GM23338 (cell line): ENCODE measurements at regions not wholly inside any gene's neighbourhood (a gene's known extent, or its start where the extent isn't known, plus 50 kb on each side); places are given as distances from the start of the nearest gene placed in this dataset.

Experiments used
- ATAC-seq: fragments of 200-7000 bp; cut with Tn5 transposase; 3 replicates; pipeline ENCODE4 v1.9.1; 2020
- DNase-seq: peaks from one replicate; pipeline ENCODE4 v3.0.0-alpha.2; 2015; ENCODE audit warnings: low spot score
- H2AFZ ChIP-seq: fragments of 200-600 bp; sonication (generic); 2 replicates; pipeline ENCODE4 v1.8.0; 2016; ENCODE audit warnings: antibody characterized with exemption, mild to moderate bottlenecking, moderate library complexity
- H3F3A ChIP-seq: fragments of 200-600 bp; sonication (generic); replicated peaks from 2 replicates; pipeline ENCODE4 v1.8.0; 2017; ENCODE audit warnings: antibody characterized with exemption, mixed run types, low read depth
- H3K27ac ChIP-seq: fragments of 200-600 bp; sonication (generic); 2 replicates; pipeline ENCODE4 v1.6.1; 2016; ENCODE audit warnings: low read depth
- H3K27me3 ChIP-seq: fragments of 200-600 bp; sonication (generic); 2 replicates; pipeline ENCODE4 v1.8.0; 2016; ENCODE audit warnings: mild to moderate bottlenecking, mixed run types, moderate library complexity; ENCODE audit not compliant: insufficient read depth
- H3K36me3 ChIP-seq: fragments of 200-600 bp; sonication (generic); 2 replicates; pipeline ENCODE4 v1.8.0; 2016; ENCODE audit warnings: mild to moderate bottlenecking; ENCODE audit not compliant: insufficient read depth
- H3K4me1 ChIP-seq: fragments of 200-600 bp; sonication (generic); 2 replicates; pipeline ENCODE4 v1.8.0; 2016; ENCODE audit warnings: mild to moderate bottlenecking, moderate library complexity; ENCODE audit not compliant: insufficient read depth
- H3K4me2 ChIP-seq: fragments of 200-600 bp; sonication (generic); 2 replicates; pipeline ENCODE4 v1.7.1; 2017; ENCODE audit warnings: mixed run types
- H3K4me3 ChIP-seq: fragments of 200-600 bp; sonication (generic); 2 replicates; pipeline ENCODE4 v1.6.1; 2016; ENCODE audit warnings: mixed run types
- H3K79me2 ChIP-seq: fragments of 200-600 bp; sonication (generic); replicated peaks from 2 replicates; pipeline ENCODE4 v1.8.0; 2017; ENCODE audit warnings: mild to moderate bottlenecking; ENCODE audit not compliant: insufficient read depth
- H3K9me2 ChIP-seq: fragments of 200-600 bp; sonication (generic); 2 replicates; pipeline ENCODE4 v1.8.0; 2017; ENCODE audit not compliant: insufficient read depth
- H4K20me1 ChIP-seq: fragments of 200-600 bp; sonication (generic); replicated peaks from 2 replicates; pipeline ENCODE4 v1.8.0; 2017; ENCODE audit warnings: mild to moderate bottlenecking; ENCODE audit not compliant: insufficient read depth
- H3K27ac Mint-ChIP-seq: 2 replicates; pipeline ENCODE4 v1.8.0; 2020; ENCODE audit warnings: inconsistent platforms, mild to moderate bottlenecking, moderate library complexity, mixed read lengths
- H3K27me3 Mint-ChIP-seq: 3 replicates; pipeline ENCODE4 v1.8.0; 2022; ENCODE audit warnings: low read depth, mild to moderate bottlenecking, moderate library complexity, mixed read lengths, inconsistent platforms; ENCODE audit not compliant: insufficient read depth, poor library complexity
- H3K36me3 Mint-ChIP-seq: 3 replicates; pipeline ENCODE4 v1.8.0; 2021; ENCODE audit warnings: low read depth, mild to moderate bottlenecking, inconsistent platforms, moderate library complexity, mixed read lengths
- H3K4me1 Mint-ChIP-seq: 3 replicates; pipeline ENCODE4 v1.8.0; 2020; ENCODE audit warnings: mild to moderate bottlenecking, inconsistent platforms, mixed read lengths
- H3K4me3 Mint-ChIP-seq: 3 replicates; pipeline ENCODE4 v1.8.0; 2021; ENCODE audit warnings: moderate library complexity, mild to moderate bottlenecking, inconsistent platforms, mixed read lengths
- H3K9me3 Mint-ChIP-seq: 3 replicates; pipeline ENCODE4 v1.8.0; 2020; ENCODE audit warnings: moderate library complexity, mild to moderate bottlenecking, inconsistent platforms, mixed read lengths
- EZH2 ChIP-seq: fragments of 200-600 bp; sonication (generic); IDR thresholded peaks from one replicate; pipeline ENCODE4 v1.8.0; 2017; ENCODE audit warnings: antibody characterized with exemption, mild to moderate bottlenecking, low read depth; ENCODE audit not compliant: unreplicated experiment
- EZH2phosphoT487 ChIP-seq: fragments of 200-600 bp; sonication (generic); IDR thresholded peaks from one replicate; pipeline ENCODE4 v1.8.1; 2018; ENCODE audit warnings: antibody characterized with exemption; ENCODE audit not compliant: unreplicated experiment
- TF ChIP-seq, protein P1 (sequence below): fragments of 250-450 bp; sonication (Bioruptor Pico); IDR thresholded peaks from 2 replicates; pipeline ENCODE4 v1.5.0; 2020; ENCODE audit warnings: mild to moderate bottlenecking, moderate library complexity
- TF ChIP-seq, protein P2 (sequence below): IDR thresholded peaks from 2 replicates; pipeline ENCODE4 v1.6.1; 2016; ENCODE audit warnings: antibody characterized with exemption
- TF ChIP-seq, protein P3 (sequence below), 2 experiments: fragments of 200-600 bp in 1 of 2; sonication (generic) in 1 of 2; conservative IDR thresholded peaks; 2 replicates each; pipeline versions ENCODE4 v1.5.1 to v1.6.1; 2016 to 2017; ENCODE audit warnings: antibody characterized with exemption in 2 of 2, low read depth in 2 of 2, mild to moderate bottlenecking in 2 of 2, moderate library complexity in 1 of 2

DNA sequence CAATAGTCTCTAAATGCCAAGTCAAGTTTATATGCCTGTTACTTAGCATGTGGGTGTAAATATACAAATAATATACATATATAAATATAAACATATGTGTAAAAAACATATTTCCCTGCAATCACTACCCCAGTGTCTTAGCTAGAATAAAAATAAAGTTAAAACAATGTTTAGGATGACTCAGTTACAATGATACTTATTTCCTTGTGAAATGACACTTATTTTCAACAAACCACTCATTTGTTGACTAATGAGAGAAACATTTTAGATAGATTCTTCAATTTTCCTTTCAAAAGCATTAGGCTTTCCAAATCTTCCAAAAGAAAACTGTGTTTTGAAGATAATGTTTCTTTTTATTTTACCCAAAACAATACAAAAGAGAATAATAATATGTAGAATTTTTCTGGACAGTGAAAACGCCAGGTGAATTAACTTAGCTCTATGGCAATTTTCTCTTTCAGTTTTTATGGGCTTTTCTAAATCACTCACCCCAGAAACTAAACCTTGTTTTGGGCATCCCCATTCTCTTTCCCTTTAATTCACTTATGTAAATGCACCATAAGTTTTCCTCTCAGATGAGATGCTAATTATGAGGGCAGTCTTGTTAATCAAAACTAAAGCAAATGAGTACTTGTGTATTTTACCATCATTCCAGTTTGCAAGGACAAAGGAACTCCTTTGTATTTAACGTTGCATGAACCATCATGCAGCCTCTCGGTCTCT, 465.9 kb downstream of the BCAT1 start:
- H3K4me1 Mint-ChIP-seq = peaks cover 18% of the 10 kb centered on the region
- no peak for ATAC-seq

More for the DNA sequence above, 465.9 kb downstream of the BCAT1 start:
- Mint-ChIP-seq H3K36me3 (no peaks in the 10 kb centered on the region), H3K4me3 (no peak overlapping the region), H3K27me3 (no peaks in the 10 kb centered on the region), H3K9me3 (no peaks in the 10 kb centered on the region), H3K27ac (no peak overlapping the region)
- H4K20me1 ChIP-seq = no peaks in the 10 kb centered on the region; the same call in 1 of the 2 replicates
- H3F3A ChIP-seq = no peaks in the 10 kb centered on the region
- no peaks in the 10 kb centered on the region for H3K79me2 ChIP-seq
- no peak overlapping the region for H2AFZ ChIP-seq
- H3K27ac ChIP-seq = no peak overlapping the region
- no peak overlapping the region for H3K4me2 ChIP-seq
- H3K4me1 ChIP-seq = peaks cover 9% of the 10 kb centered on the region; the same call in 1 of the 2 replicates
- no peaks in the 10 kb centered on the region for H3K36me3 ChIP-seq
- H3K27me3 ChIP-seq = no peaks in the 10 kb centered on the region
- no peaks in the 10 kb centered on the region for H3K9me2 ChIP-seq
- TF ChIP-seq EZH2phosphoT487 (no peak), EZH2 (no peak)
- TF ChIP-seq, protein P1, sequence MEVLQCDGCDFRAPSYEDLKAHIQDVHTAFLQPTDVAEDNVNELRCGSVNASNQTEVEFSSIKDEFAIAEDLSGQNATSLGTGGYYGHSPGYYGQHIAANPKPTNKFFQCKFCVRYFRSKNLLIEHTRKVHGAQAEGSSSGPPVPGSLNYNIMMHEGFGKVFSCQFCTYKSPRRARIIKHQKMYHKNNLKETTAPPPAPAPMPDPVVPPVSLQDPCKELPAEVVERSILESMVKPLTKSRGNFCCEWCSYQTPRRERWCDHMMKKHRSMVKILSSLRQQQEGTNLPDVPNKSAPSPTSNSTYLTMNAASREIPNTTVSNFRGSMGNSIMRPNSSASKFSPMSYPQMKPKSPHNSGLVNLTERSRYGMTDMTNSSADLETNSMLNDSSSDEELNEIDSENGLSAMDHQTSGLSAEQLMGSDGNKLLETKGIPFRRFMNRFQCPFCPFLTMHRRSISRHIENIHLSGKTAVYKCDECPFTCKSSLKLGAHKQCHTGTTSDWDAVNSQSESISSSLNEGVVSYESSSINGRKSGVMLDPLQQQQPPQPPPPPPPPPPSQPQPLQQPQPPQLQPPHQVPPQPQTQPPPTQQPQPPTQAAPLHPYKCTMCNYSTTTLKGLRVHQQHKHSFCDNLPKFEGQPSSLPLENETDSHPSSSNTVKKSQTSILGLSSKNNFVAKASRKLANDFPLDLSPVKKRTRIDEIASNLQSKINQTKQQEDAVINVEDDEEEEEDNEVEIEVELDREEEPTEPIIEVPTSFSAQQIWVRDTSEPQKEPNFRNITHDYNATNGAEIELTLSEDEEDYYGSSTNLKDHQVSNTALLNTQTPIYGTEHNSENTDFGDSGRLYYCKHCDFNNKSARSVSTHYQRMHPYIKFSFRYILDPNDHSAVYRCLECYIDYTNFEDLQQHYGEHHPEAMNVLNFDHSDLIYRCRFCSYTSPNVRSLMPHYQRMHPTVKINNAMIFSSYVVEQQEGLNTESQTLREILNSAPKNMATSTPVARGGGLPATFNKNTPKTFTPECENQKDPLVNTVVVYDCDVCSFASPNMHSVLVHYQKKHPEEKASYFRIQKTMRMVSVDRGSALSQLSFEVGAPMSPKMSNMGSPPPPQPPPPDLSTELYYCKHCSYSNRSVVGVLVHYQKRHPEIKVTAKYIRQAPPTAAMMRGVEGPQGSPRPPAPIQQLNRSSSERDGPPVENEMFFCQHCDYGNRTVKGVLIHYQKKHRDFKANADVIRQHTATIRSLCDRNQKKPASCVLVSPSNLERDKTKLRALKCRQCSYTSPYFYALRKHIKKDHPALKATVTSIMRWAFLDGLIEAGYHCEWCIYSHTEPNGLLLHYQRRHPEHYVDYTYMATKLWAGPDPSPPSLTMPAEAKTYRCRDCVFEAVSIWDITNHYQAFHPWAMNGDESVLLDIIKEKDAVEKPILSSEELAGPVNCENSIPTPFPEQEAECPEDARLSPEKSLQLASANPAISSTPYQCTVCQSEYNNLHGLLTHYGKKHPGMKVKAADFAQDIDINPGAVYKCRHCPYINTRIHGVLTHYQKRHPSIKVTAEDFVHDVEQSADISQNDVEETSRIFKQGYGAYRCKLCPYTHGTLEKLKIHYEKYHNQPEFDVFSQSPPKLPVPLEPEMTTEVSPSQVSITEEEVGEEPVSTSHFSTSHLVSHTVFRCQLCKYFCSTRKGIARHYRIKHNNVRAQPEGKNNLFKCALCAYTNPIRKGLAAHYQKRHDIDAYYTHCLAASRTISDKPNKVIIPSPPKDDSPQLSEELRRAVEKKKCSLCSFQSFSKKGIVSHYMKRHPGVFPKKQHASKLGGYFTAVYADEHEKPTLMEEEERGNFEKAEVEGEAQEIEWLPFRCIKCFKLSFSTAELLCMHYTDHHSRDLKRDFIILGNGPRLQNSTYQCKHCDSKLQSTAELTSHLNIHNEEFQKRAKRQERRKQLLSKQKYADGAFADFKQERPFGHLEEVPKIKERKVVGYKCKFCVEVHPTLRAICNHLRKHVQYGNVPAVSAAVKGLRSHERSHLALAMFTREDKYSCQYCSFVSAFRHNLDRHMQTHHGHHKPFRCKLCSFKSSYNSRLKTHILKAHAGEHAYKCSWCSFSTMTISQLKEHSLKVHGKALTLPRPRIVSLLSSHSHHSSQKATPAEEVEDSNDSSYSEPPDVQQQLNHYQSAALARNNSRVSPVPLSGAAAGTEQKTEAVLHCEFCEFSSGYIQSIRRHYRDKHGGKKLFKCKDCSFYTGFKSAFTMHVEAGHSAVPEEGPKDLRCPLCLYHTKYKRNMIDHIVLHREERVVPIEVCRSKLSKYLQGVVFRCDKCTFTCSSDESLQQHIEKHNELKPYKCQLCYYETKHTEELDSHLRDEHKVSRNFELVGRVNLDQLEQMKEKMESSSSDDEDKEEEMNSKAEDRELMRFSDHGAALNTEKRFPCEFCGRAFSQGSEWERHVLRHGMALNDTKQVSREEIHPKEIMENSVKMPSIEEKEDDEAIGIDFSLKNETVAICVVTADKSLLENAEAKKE (CRISPR knock-in tag) = no peak
- TF ChIP-seq, protein P2, sequence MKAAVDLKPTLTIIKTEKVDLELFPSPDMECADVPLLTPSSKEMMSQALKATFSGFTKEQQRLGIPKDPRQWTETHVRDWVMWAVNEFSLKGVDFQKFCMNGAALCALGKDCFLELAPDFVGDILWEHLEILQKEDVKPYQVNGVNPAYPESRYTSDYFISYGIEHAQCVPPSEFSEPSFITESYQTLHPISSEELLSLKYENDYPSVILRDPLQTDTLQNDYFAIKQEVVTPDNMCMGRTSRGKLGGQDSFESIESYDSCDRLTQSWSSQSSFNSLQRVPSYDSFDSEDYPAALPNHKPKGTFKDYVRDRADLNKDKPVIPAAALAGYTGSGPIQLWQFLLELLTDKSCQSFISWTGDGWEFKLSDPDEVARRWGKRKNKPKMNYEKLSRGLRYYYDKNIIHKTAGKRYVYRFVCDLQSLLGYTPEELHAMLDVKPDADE = no peak
- TF ChIP-seq, protein P3, sequence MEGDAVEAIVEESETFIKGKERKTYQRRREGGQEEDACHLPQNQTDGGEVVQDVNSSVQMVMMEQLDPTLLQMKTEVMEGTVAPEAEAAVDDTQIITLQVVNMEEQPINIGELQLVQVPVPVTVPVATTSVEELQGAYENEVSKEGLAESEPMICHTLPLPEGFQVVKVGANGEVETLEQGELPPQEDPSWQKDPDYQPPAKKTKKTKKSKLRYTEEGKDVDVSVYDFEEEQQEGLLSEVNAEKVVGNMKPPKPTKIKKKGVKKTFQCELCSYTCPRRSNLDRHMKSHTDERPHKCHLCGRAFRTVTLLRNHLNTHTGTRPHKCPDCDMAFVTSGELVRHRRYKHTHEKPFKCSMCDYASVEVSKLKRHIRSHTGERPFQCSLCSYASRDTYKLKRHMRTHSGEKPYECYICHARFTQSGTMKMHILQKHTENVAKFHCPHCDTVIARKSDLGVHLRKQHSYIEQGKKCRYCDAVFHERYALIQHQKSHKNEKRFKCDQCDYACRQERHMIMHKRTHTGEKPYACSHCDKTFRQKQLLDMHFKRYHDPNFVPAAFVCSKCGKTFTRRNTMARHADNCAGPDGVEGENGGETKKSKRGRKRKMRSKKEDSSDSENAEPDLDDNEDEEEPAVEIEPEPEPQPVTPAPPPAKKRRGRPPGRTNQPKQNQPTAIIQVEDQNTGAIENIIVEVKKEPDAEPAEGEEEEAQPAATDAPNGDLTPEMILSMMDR (conservative IDR thresholded peaks at IDR 0.05; ENCODE audit: low read depth in 2 of 2) = no peak
- H3K4me3 ChIP-seq = no peak overlapping the region
- DNase-seq = no peak
